ENCODE measurements at regions not wholly inside any gene's neighbourhood (a gene's known extent, or its start where the extent isn't known, plus 50 kb on each side); places are given as distances from the start of the nearest gene placed in this dataset.

DNA sequence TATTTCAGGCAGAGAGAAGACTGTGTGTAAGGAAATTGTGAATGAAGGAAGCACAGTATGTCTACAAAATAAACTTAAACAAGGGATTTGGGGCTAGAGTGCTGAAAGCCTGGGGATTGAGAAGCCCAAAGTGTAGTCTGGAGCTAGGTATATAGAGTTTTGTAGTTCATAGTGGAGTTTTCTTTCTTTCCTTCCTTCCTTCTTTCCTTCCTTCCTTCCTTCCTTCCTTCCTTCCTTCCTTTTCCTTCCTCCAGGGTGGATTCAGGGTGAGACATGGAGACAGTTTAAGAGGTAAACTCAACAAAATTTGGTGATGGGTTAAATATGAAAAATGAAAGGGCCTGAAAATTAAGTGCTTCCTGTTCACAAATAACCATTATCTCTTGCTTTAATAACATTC lies 757.8 kb upstream of the CXADR start:
- no peaks in the 10 kb centered on the region for H3K36me3 Mint-ChIP-seq (ENCODE audit: low read depth)
- peaks cover 1% of the 10 kb centered on the region for H3K27me3 Mint-ChIP-seq (ENCODE audit: insufficient read depth, low read depth, poor library complexity)
- Histone ChIP-seq H2AFZ (no peak overlapping the region), H3K79me2 (replicated peaks; ENCODE audit: insufficient read depth) (no peaks in the 10 kb centered on the region), H3K4me3 (no peak overlapping the region), H4K20me1 (replicated peaks; ENCODE audit: insufficient read depth) (no peaks in the 10 kb centered on the region), H3K9me2 (ENCODE audit: insufficient read depth) (no peaks in the 10 kb centered on the region), H3F3A (replicated peaks; ENCODE audit: low read depth) (no peaks in the 10 kb centered on the region), H3K27ac (ENCODE audit: low read depth) (no peak overlapping the region), H3K4me2 (no peak overlapping the region), H3K4me1 (ENCODE audit: insufficient read depth) (no peaks in the 10 kb centered on the region), H3K36me3 (ENCODE audit: insufficient read depth) (no peaks in the 10 kb centered on the region), H3K27me3 (ENCODE audit: insufficient read depth) (no peaks in the 10 kb centered on the region)
- DNase-seq (ENCODE audit: low spot score) (no peak), ATAC-seq (no peak)
- H3K4me1 Mint-ChIP-seq = 0 out of 3 replicates have a peak, but pooled peaks cover 1% of the 10 kb centered on the region
- no peak overlapping the region for H3K27ac Mint-ChIP-seq
- no peak for TF ChIP-seq STAT1 (IDR thresholded peaks at IDR 0.05; ENCODE audit: unreplicated experiment)
- TF ChIP-seq JUNB (IDR thresholded peaks at IDR 0.05; ENCODE audit: unreplicated experiment) = no peak
- TF ChIP-seq, protein P1, sequence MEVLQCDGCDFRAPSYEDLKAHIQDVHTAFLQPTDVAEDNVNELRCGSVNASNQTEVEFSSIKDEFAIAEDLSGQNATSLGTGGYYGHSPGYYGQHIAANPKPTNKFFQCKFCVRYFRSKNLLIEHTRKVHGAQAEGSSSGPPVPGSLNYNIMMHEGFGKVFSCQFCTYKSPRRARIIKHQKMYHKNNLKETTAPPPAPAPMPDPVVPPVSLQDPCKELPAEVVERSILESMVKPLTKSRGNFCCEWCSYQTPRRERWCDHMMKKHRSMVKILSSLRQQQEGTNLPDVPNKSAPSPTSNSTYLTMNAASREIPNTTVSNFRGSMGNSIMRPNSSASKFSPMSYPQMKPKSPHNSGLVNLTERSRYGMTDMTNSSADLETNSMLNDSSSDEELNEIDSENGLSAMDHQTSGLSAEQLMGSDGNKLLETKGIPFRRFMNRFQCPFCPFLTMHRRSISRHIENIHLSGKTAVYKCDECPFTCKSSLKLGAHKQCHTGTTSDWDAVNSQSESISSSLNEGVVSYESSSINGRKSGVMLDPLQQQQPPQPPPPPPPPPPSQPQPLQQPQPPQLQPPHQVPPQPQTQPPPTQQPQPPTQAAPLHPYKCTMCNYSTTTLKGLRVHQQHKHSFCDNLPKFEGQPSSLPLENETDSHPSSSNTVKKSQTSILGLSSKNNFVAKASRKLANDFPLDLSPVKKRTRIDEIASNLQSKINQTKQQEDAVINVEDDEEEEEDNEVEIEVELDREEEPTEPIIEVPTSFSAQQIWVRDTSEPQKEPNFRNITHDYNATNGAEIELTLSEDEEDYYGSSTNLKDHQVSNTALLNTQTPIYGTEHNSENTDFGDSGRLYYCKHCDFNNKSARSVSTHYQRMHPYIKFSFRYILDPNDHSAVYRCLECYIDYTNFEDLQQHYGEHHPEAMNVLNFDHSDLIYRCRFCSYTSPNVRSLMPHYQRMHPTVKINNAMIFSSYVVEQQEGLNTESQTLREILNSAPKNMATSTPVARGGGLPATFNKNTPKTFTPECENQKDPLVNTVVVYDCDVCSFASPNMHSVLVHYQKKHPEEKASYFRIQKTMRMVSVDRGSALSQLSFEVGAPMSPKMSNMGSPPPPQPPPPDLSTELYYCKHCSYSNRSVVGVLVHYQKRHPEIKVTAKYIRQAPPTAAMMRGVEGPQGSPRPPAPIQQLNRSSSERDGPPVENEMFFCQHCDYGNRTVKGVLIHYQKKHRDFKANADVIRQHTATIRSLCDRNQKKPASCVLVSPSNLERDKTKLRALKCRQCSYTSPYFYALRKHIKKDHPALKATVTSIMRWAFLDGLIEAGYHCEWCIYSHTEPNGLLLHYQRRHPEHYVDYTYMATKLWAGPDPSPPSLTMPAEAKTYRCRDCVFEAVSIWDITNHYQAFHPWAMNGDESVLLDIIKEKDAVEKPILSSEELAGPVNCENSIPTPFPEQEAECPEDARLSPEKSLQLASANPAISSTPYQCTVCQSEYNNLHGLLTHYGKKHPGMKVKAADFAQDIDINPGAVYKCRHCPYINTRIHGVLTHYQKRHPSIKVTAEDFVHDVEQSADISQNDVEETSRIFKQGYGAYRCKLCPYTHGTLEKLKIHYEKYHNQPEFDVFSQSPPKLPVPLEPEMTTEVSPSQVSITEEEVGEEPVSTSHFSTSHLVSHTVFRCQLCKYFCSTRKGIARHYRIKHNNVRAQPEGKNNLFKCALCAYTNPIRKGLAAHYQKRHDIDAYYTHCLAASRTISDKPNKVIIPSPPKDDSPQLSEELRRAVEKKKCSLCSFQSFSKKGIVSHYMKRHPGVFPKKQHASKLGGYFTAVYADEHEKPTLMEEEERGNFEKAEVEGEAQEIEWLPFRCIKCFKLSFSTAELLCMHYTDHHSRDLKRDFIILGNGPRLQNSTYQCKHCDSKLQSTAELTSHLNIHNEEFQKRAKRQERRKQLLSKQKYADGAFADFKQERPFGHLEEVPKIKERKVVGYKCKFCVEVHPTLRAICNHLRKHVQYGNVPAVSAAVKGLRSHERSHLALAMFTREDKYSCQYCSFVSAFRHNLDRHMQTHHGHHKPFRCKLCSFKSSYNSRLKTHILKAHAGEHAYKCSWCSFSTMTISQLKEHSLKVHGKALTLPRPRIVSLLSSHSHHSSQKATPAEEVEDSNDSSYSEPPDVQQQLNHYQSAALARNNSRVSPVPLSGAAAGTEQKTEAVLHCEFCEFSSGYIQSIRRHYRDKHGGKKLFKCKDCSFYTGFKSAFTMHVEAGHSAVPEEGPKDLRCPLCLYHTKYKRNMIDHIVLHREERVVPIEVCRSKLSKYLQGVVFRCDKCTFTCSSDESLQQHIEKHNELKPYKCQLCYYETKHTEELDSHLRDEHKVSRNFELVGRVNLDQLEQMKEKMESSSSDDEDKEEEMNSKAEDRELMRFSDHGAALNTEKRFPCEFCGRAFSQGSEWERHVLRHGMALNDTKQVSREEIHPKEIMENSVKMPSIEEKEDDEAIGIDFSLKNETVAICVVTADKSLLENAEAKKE (CRISPR knock-in tag; IDR thresholded peaks at IDR 0.05) = no peak
- no peak for TF ChIP-seq EZH2 (IDR thresholded peaks at IDR 0.05; ENCODE audit: low read depth, unreplicated experiment)
- no peak for TF ChIP-seq ZNF331 (CRISPR knock-in tag; IDR thresholded peaks at IDR 0.05; ENCODE audit: low read depth)
- TF ChIP-seq, protein P2, sequence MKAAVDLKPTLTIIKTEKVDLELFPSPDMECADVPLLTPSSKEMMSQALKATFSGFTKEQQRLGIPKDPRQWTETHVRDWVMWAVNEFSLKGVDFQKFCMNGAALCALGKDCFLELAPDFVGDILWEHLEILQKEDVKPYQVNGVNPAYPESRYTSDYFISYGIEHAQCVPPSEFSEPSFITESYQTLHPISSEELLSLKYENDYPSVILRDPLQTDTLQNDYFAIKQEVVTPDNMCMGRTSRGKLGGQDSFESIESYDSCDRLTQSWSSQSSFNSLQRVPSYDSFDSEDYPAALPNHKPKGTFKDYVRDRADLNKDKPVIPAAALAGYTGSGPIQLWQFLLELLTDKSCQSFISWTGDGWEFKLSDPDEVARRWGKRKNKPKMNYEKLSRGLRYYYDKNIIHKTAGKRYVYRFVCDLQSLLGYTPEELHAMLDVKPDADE (IDR thresholded peaks at IDR 0.05) = no peak
- no peak for TF ChIP-seq CREB1 (CRISPR knock-in tag; IDR thresholded peaks at IDR 0.05; ENCODE audit: low read depth)
- no peak for TF ChIP-seq EZH2phosphoT487 (IDR thresholded peaks at IDR 0.05; ENCODE audit: unreplicated experiment)
- TF ChIP-seq, protein P3, sequence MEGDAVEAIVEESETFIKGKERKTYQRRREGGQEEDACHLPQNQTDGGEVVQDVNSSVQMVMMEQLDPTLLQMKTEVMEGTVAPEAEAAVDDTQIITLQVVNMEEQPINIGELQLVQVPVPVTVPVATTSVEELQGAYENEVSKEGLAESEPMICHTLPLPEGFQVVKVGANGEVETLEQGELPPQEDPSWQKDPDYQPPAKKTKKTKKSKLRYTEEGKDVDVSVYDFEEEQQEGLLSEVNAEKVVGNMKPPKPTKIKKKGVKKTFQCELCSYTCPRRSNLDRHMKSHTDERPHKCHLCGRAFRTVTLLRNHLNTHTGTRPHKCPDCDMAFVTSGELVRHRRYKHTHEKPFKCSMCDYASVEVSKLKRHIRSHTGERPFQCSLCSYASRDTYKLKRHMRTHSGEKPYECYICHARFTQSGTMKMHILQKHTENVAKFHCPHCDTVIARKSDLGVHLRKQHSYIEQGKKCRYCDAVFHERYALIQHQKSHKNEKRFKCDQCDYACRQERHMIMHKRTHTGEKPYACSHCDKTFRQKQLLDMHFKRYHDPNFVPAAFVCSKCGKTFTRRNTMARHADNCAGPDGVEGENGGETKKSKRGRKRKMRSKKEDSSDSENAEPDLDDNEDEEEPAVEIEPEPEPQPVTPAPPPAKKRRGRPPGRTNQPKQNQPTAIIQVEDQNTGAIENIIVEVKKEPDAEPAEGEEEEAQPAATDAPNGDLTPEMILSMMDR (conservative IDR thresholded peaks at IDR 0.05; ENCODE audit: low read depth in 2 of 2) = no peak
- no peak for TF ChIP-seq POLR2AphosphoS5 (IDR thresholded peaks at IDR 0.05; ENCODE audit: low read depth)
- H3K9me3 Mint-ChIP-seq = no peaks in the 10 kb centered on the region; the same call in 2 of the 3 replicates
- no peak overlapping the region for H3K4me3 Mint-ChIP-seq

Measured in GM23338 (cell line).